HL-60 (cell line): ENCODE measurements at regions not wholly inside any gene's neighbourhood (a gene's known extent, or its start where the extent isn't known, plus 50 kb on each side); places are given as distances from the start of the nearest gene placed in this dataset.

ENCODE experiments used
- CTCF ChIP-seq: IDR thresholded peaks from one replicate; pipeline ENCODE4 v1.5.1; 2011; ENCODE audit warnings: low read length, control low read depth, inconsistent platforms; ENCODE audit not compliant: insufficient read depth
- GABPA ChIP-seq: IDR thresholded peaks from 2 replicates; pipeline ENCODE4 v1.6.1; 2012; ENCODE audit warnings: low read depth
- POLR2AphosphoS5 ChIP-seq: IDR thresholded peaks from 2 replicates; pipeline ENCODE4 v1.6.1; 2012; ENCODE audit warnings: low read depth
- REST ChIP-seq: IDR thresholded peaks from 2 replicates; pipeline ENCODE4 v1.6.1; 2012; ENCODE audit warnings: low read depth; ENCODE audit not compliant: insufficient replicate concordance

DNA sequence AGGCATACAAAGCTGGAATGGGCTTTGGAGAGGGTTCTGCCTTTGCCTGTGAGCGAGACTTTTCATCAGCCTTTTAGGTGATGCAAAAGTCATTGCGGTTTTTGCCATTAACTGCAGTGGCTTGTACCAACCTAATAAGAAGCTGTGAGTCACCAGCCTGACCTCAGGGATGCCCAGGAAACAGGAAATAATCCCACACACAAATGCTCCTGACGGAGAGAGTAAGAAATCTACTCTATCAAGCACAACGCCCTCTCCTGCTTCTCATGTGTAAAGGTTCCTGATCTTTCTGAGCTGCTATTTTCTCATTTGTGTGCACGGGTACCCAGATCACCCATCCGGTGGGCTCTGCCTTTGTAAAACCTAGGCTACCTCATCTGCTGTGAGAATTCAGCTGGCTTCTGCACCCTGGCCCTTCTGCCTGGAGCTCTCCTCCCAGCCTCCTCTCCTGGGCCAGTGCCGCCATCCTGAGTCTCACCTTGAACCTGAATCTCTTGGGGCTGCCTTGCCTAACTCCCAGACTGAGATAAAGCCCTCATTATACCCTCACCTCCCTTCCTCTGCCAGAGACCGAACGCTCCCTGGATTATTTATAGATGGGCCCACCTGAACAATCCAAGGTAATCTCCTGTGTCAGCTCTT lies 299.7 kb downstream of the C16orf95 start:
- TF ChIP-seq CTCF (no peak), REST (no peak), POLR2AphosphoS5 (no peak), GABPA (no peak)
